Mesenchymal stem cell (in vitro differentiated cells and primary cell): ENCODE measurements at regions not wholly inside any gene's neighbourhood (a gene's known extent, or its start where the extent isn't known, plus 50 kb on each side); places are given as distances from the start of the nearest gene placed in this dataset.

Source experiments
- DNase-seq: peaks from one replicate; pipeline ENCODE4 v3.0.0-alpha.2; 2013
- H2AFZ ChIP-seq: one replicate; pipeline ENCODE4 v1.6.1; 2013; ENCODE audit warnings: low read depth, mild to moderate bottlenecking, control low read depth, inconsistent platforms, low read length, moderate library complexity
- H2AK5ac ChIP-seq: 2 replicates; pipeline ENCODE4 v1.6.1; 2013; ENCODE audit warnings: low read length, moderate library complexity, mild to moderate bottlenecking, inconsistent platforms; ENCODE audit not compliant: severe bottlenecking
- H2BK120ac ChIP-seq: one replicate; pipeline ENCODE4 v1.6.1; 2013; ENCODE audit warnings: low read depth, mild to moderate bottlenecking, inconsistent platforms, low read length, moderate library complexity
- H2BK12ac ChIP-seq, 2 experiments: one replicate each; pipeline ENCODE4 v1.6.1; 2013; ENCODE audit warnings: inconsistent platforms in 2 of 2, low read length in 2 of 2, mild to moderate bottlenecking in 2 of 2, moderate library complexity in 2 of 2, control low read depth in 1 of 2
- H2BK15ac ChIP-seq: one replicate; pipeline ENCODE4 v1.6.1; 2013; ENCODE audit warnings: mild to moderate bottlenecking, low read depth, inconsistent platforms; ENCODE audit not compliant: poor library complexity, severe bottlenecking
- H2BK5ac ChIP-seq: 2 replicates; pipeline ENCODE4 v1.6.1; 2013; ENCODE audit warnings: low read depth, mild to moderate bottlenecking, low read length, control low read depth, inconsistent platforms; ENCODE audit not compliant: poor library complexity, severe bottlenecking
- H3K14ac ChIP-seq, 2 experiments: one replicate each; pipeline ENCODE4 v1.6.1; 2013; ENCODE audit warnings: inconsistent platforms in 2 of 2, low read length in 2 of 2, control low read depth in 1 of 2, mild to moderate bottlenecking in 1 of 2, moderate library complexity in 1 of 2
- H3K18ac ChIP-seq, 2 experiments: one replicate each; pipeline ENCODE4 v1.6.1; 2013; ENCODE audit warnings: inconsistent platforms in 2 of 2, low read length in 2 of 2, control low read depth in 1 of 2, low read depth in 1 of 2, mild to moderate bottlenecking in 1 of 2
- H3K23ac ChIP-seq, 2 experiments: one replicate each; pipeline ENCODE4 v1.6.1; 2013; ENCODE audit warnings: inconsistent platforms in 2 of 2, low read length in 2 of 2, mild to moderate bottlenecking in 2 of 2, moderate library complexity in 2 of 2, control low read depth in 1 of 2
- H3K27ac ChIP-seq: 2 replicates; pipeline ENCODE4 v1.5.1; 2013; ENCODE audit warnings: mild to moderate bottlenecking, moderate library complexity, low read length, control low read depth, inconsistent platforms; ENCODE audit not compliant: poor library complexity, severe bottlenecking
- H3K27me3 ChIP-seq, 2 experiments: 2 replicates each; pipeline versions ENCODE4 v1.6.1 to v1.7.0; 2013; ENCODE audit warnings: low read length in 2 of 2, mild to moderate bottlenecking in 2 of 2, moderate library complexity in 2 of 2, control low read depth in 1 of 2, inconsistent platforms in 1 of 2; ENCODE audit not compliant: control insufficient read depth in 1 of 2, insufficient read depth in 1 of 2
- H3K36me3 ChIP-seq, 2 experiments: 2 replicates each; pipeline versions ENCODE4 v1.6.1 to v1.7.0; 2013; ENCODE audit warnings: low read length in 2 of 2, control low read depth in 1 of 2, inconsistent platforms in 1 of 2, low read depth in 1 of 2, mild to moderate bottlenecking in 1 of 2; ENCODE audit not compliant: insufficient read depth in 2 of 2, control insufficient read depth in 1 of 2
- H3K4ac ChIP-seq, 2 experiments: one replicate each; pipeline ENCODE4 v1.6.1; 2013; ENCODE audit warnings: inconsistent platforms in 2 of 2, low read length in 2 of 2, mild to moderate bottlenecking in 2 of 2, moderate library complexity in 2 of 2, control low read depth in 1 of 2, low read depth in 1 of 2
- H3K4me1 ChIP-seq: 2 replicates; pipeline ENCODE4 v1.6.1; 2013; ENCODE audit warnings: low read depth, low read length, control low read depth; ENCODE audit not compliant: control insufficient read depth, insufficient read depth
- H3K4me2 ChIP-seq: 2 replicates; pipeline ENCODE4 v1.6.1; 2013; ENCODE audit warnings: low read length, mild to moderate bottlenecking, inconsistent platforms; ENCODE audit not compliant: poor library complexity, severe bottlenecking
- H3K4me3 ChIP-seq, 2 experiments: 2 replicates each; pipeline versions ENCODE4 v1.5.1 to v1.7.0; 2013; ENCODE audit warnings: low read length in 2 of 2, mild to moderate bottlenecking in 2 of 2, control low read depth in 1 of 2, low read depth in 1 of 2; ENCODE audit not compliant: insufficient read depth in 1 of 2
- H3K79me1 ChIP-seq: replicated peaks from 2 replicates; pipeline ENCODE4 v1.6.1; 2013; ENCODE audit warnings: mild to moderate bottlenecking, control low read depth, low read length, inconsistent platforms; ENCODE audit not compliant: poor library complexity, severe bottlenecking
- H3K9ac ChIP-seq: 2 replicates; pipeline ENCODE4 v1.7.0; 2013; ENCODE audit warnings: mild to moderate bottlenecking, low read length, moderate library complexity
- H3K9me3 ChIP-seq: 2 replicates; pipeline ENCODE4 v1.7.0; 2013; ENCODE audit warnings: mild to moderate bottlenecking, low read length; ENCODE audit not compliant: control insufficient read depth
- H4K8ac ChIP-seq: one replicate; pipeline ENCODE4 v1.6.1; 2013; ENCODE audit warnings: inconsistent platforms, mild to moderate bottlenecking, low read length, moderate library complexity
- H4K91ac ChIP-seq: one replicate; pipeline ENCODE4 v1.6.1; 2013; ENCODE audit warnings: mild to moderate bottlenecking, low read length, inconsistent platforms
- WGBS: methylation state at CpG from one replicate; pipeline ENCODE4 v1.1.7; 2013; ENCODE audit warnings: mixed read lengths; 5-methylcytosine and 5-hydroxymethylcytosine counted together

- H3K4me2 ChIP-seq = no peak overlapping the region
- no CpG with 5 or more reads among the region's 2 CpGs for WGBS
Measured at GRCh38 chr15:39145854-39146625, 434.8 kb upstream of the THBS1 start.

DNA sequence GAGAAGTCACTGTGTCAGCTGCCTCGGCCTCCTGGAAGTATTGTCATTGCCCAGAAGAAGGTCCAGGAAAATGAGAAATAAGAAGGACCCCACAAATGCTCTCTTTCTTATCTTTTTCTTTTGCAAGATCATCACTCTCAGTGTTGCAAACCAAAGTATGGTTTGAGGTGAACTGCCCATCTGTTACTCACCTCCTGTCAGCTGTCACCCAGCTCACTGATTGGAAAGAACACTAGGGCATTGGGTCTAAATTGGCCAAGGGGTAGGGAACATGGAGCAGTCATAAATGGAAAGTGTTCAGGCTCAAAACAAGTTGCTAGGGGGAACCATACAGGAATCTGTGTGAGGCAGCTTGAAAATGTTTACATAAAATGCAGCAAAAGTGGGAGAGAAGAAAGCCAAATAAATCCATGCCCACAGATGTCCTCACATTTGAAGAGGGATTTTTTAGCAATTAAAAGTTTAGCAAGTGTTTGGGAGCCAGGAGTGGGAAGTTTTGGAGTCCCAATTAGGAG, 431.2 kb upstream of the THBS1 start:
- Histone ChIP-seq H2BK120ac (no peak overlapping the region), H3K9ac (no peak overlapping the region), H3K27ac (no peak overlapping the region), H2AFZ (no peak overlapping the region), H2AK5ac (no peak overlapping the region), H3K18ac (peak overlapping the region; percentile 54 to 58), H3K23ac (no peak overlapping the region), H4K91ac (no peak overlapping the region), H2BK5ac (no peak overlapping the region), H3K4me3 (no peak overlapping the region), H3K4ac (peak overlapping the region in 1 of 2 experiments; percentile 86), H2BK15ac (no peak overlapping the region), H3K4me2 (no peak overlapping the region), H3K79me1 (no peaks in the 10 kb centered on the region), H2BK12ac (no peak overlapping the region), H3K4me1 (peaks cover 2% of the 10 kb centered on the region), H3K27me3 (no peaks in the 10 kb centered on the region), H3K36me3 (no peaks in the 10 kb centered on the region), H3K9me3 (no peaks in the 10 kb centered on the region), H4K8ac (peak overlapping the region; percentile 69), H3K14ac (no peak overlapping the region)
- WGBS = 90% methylated on average over 1 of the region's 1 CpG
- no peak for DNase-seq

More at GRCh38 chr15:39145854-39146625, 434.8 kb upstream of the THBS1 start:
- Histone ChIP-seq H3K14ac (no peak overlapping the region), H2AFZ (no peak overlapping the region), H3K9me3 (no peaks in the 10 kb centered on the region), H3K4me1 (peaks cover 6% of the 10 kb centered on the region), H4K91ac (no peak overlapping the region), H3K79me1 (no peaks in the 10 kb centered on the region), H2BK15ac (no peak overlapping the region), H3K4me3 (no peak overlapping the region), H3K9ac (no peak overlapping the region), H2AK5ac (no peak overlapping the region), H2BK120ac (no peak overlapping the region), H3K18ac (no peak overlapping the region), H3K23ac (no peak overlapping the region), H2BK12ac (no peak overlapping the region), H3K27ac (no peak overlapping the region), H3K36me3 (no peaks in the 10 kb centered on the region), H2BK5ac (no peak overlapping the region), H4K8ac (no peak overlapping the region), H3K27me3 (no peaks in the 10 kb centered on the region), H3K4ac (no peak overlapping the region)
- DNase-seq = no peak

DNA sequence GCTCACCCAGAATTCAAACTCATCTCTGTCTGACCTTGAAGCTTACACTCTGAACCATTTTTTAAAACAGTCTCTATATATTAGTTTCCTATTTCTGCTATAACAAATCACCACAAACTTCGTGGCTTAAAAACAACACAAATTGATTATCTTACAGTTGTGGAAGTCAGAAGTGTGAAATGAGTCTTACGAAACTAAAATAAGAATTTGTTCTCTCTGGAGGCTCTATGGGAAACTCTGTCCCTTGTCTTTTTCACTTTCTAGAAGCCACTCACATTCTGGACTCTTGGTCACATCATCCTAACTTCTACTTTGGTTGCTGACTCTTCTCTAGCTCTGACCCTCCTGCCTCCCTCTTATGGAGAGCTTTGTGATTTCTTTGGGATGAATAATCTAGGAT, 429.3 kb upstream of the THBS1 start:
- Histone ChIP-seq H3K79me1 (no peaks in the 10 kb centered on the region), H2AFZ (no peak overlapping the region), H3K4me3 (no peak overlapping the region), H2BK12ac (no peak overlapping the region), H4K8ac (peak overlapping the region; percentile 43), H3K4me2 (no peak overlapping the region), H3K4me1 (peaks cover 2% of the 10 kb centered on the region), H3K9ac (no peak overlapping the region), H3K9me3 (no peaks in the 10 kb centered on the region), H3K27ac (no peak overlapping the region), H3K23ac (no peak overlapping the region), H2BK5ac (no peak overlapping the region), H2AK5ac (no peak overlapping the region), H2BK120ac (no peak overlapping the region), H3K4ac (no peak overlapping the region), H3K14ac (no peak overlapping the region), H3K27me3 (no peaks in the 10 kb centered on the region), H3K18ac (no peak overlapping the region), H4K91ac (no peak overlapping the region), H2BK15ac (no peak overlapping the region), H3K36me3 (no peaks in the 10 kb centered on the region)
- no CpG with 5 or more reads among the region's 2 CpGs for WGBS
- no peak for DNase-seq

DNA sequence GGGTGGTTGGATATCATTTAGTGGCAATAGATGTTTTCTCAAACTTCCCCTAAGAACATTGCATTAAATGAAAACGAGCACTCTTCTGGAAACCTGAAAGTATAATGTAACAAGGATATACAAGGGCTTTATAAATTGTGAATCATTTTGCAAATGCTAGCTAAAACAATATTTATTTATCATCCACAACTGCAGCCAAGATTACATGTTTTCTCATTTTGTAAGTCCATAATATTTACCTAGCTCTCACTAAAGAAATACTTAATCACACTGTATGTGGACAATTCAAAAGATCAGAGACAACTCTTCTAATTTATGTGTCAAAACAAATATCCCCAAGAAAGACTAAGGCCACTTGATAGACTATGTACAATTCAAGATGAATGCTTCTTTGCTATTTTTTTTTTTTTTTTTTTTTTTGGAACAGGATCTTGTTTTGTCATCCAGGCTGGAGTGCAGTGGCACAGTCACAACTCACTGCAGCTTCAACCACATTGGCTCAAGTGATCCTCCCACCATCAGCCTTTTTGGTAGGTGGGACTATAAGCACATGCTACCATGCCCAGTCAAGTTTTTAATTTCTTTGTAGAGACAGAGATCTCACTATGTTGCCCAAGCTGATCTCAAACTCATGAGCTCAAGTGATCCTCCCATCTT, 427.7 kb upstream of the THBS1 start:
- no peaks in the 10 kb centered on the region for H3K36me3 ChIP-seq
- no peak overlapping the region for H2BK5ac ChIP-seq
- H3K23ac ChIP-seq = no peak overlapping the region
- no peaks in the 10 kb centered on the region for H3K79me1 ChIP-seq
- H3K14ac ChIP-seq = no peak overlapping the region
- no peak overlapping the region for H2AK5ac ChIP-seq
- WGBS = no CpG with 5 or more reads among the region's 1 CpG
- H3K4ac ChIP-seq = no peak overlapping the region
- no peaks in the 10 kb centered on the region for H3K9me3 ChIP-seq
- no peak overlapping the region for H3K4me2 ChIP-seq
- no peak overlapping the region for H2BK12ac ChIP-seq
- H2AFZ ChIP-seq = no peak overlapping the region
- no peak overlapping the region for H3K4me3 ChIP-seq
- no peak overlapping the region for H4K8ac ChIP-seq
- H3K4me1 ChIP-seq = no peaks in the 10 kb centered on the region
- H2BK15ac ChIP-seq = no peak overlapping the region
- no peak for DNase-seq
- no peak overlapping the region for H3K27ac ChIP-seq
- no peak overlapping the region for H3K9ac ChIP-seq
- no peak overlapping the region for H2BK120ac ChIP-seq
- H3K18ac ChIP-seq = no peak overlapping the region
- H4K91ac ChIP-seq = peak overlapping the region; percentile 35
- no peaks in the 10 kb centered on the region for H3K27me3 ChIP-seq
